WTC11 (cell line): ENCODE measurements at regions not wholly inside any gene's neighbourhood (a gene's known extent, or its start where the extent isn't known, plus 50 kb on each side); places are given as distances from the start of the nearest gene placed in this dataset.

Experiments
- ATAC-seq: fragments of 200-7000 bp; cut with Tn5 transposase; 2 replicates; pipeline ENCODE4 v1.10.0; 2021; ENCODE audit warnings: mild to moderate bottlenecking, moderate library complexity
- CTCF ChIA-PET: fragments of 300-600 bp; sonication (Branson Sonifier 250); formaldehyde crosslinking; loops from one replicate; lab custom pipeline; 2021; ENCODE audit warnings: antibody characterized with exemption; lab: Charles Lee
- POLR2A ChIA-PET: fragments of 350-600 bp; sonication (Branson Sonifier 250); formaldehyde crosslinking; loops from one replicate; lab custom pipeline; 2021; ENCODE audit warnings: antibody characterized with exemption; lab: Charles Lee
- DNase-seq: peaks from one replicate; pipeline ENCODE4 v3.0.0; 2021; ENCODE audit warnings: low spot score
- H3K27ac Mint-ChIP-seq: 2 replicates; pipeline ENCODE4 v1.8.0; 2021; ENCODE audit warnings: mixed read lengths
- H3K27me3 Mint-ChIP-seq: 2 replicates; pipeline ENCODE4 v1.8.0; 2021; ENCODE audit warnings: low read depth, mild to moderate bottlenecking, moderate library complexity, mixed read lengths
- H3K36me3 Mint-ChIP-seq: 2 replicates; pipeline ENCODE4 v1.8.0; 2021; ENCODE audit warnings: mixed read lengths
- H3K4me1 Mint-ChIP-seq: 2 replicates; pipeline ENCODE4 v1.8.0; 2022; ENCODE audit warnings: mixed read lengths
- H3K4me3 Mint-ChIP-seq: 2 replicates; pipeline ENCODE4 v1.8.0; 2021; ENCODE audit warnings: mild to moderate bottlenecking, moderate library complexity, mixed read lengths
- H3K9me3 Mint-ChIP-seq: 2 replicates; pipeline ENCODE4 v1.8.0; 2021; ENCODE audit warnings: mixed read lengths
- CBFB ChIP-seq: sonication (generic); formaldehyde crosslinking; IDR thresholded peaks from 2 replicates; pipeline ENCODE4 v1.8.1; 2022; ENCODE audit warnings: mild to moderate bottlenecking, low read depth, missing genetic modification reagents
- E2F1 ChIP-seq: sonication (generic); formaldehyde crosslinking; IDR thresholded peaks from 2 replicates; pipeline ENCODE4 v1.8.0; 2022; ENCODE audit warnings: mild to moderate bottlenecking, missing genetic modification reagents
- GRHL2 ChIP-seq: fragments of 250-450 bp; sonication (Bioruptor Pico); IDR thresholded peaks from 2 replicates; pipeline ENCODE4 v1.8.0; 2022; ENCODE audit warnings: mild to moderate bottlenecking, moderate library complexity; ENCODE audit not compliant: insufficient replicate concordance, severe bottlenecking
- GTF2I ChIP-seq: fragments of 250-450 bp; sonication (Bioruptor Pico); conservative IDR thresholded peaks from 2 replicates; pipeline ENCODE4 v1.4.0; 2021; ENCODE audit warnings: mild to moderate bottlenecking
- IRF2 ChIP-seq: sonication (generic); formaldehyde crosslinking; IDR thresholded peaks from 2 replicates; pipeline ENCODE4 v1.8.0; 2022; ENCODE audit warnings: low read depth, missing genetic modification reagents, borderline replicate concordance
- MXD4 ChIP-seq: fragments of 250-450 bp; sonication (Bioruptor Pico); IDR thresholded peaks from 2 replicates; pipeline ENCODE4 v1.8.0; 2021; ENCODE audit warnings: mild to moderate bottlenecking, moderate library complexity, borderline replicate concordance
- NFATC4 ChIP-seq: fragments of 250-450 bp; sonication (Bioruptor Pico); IDR thresholded peaks from 2 replicates; pipeline ENCODE4 v1.9.0; 2021; ENCODE audit warnings: mild to moderate bottlenecking
- RELA ChIP-seq: sonication (generic); formaldehyde crosslinking; IDR thresholded peaks from 2 replicates; pipeline ENCODE4 v1.8.1; 2022; ENCODE audit warnings: missing genetic modification reagents, mild to moderate bottlenecking, borderline replicate concordance
- RORB ChIP-seq: fragments of 250-450 bp; sonication (Bioruptor Pico); IDR thresholded peaks from 2 replicates; pipeline ENCODE4 v1.9.0; 2021; ENCODE audit warnings: mild to moderate bottlenecking
- SOX15 ChIP-seq: fragments of 250-450 bp; sonication (Bioruptor Pico); IDR thresholded peaks from 2 replicates; pipeline ENCODE4 v1.9.0; 2021; ENCODE audit warnings: mild to moderate bottlenecking
- SP1 ChIP-seq: sonication (generic); formaldehyde crosslinking; conservative IDR thresholded peaks from 2 replicates; pipeline ENCODE4 v1.8.1; 2022; ENCODE audit warnings: missing genetic modification reagents
- TEAD1 ChIP-seq: sonication (generic); formaldehyde crosslinking; IDR thresholded peaks from 2 replicates; pipeline ENCODE4 v1.8.0; 2022; ENCODE audit warnings: mild to moderate bottlenecking, missing genetic modification reagents
- TEAD4 ChIP-seq: sonication (generic); formaldehyde crosslinking; IDR thresholded peaks from 2 replicates; pipeline ENCODE4 v1.8.0; 2022; ENCODE audit warnings: mild to moderate bottlenecking, missing genetic modification reagents
- ZBTB21 ChIP-seq: sonication (generic); formaldehyde crosslinking; IDR thresholded peaks from 2 replicates; pipeline ENCODE4 v1.8.1; 2023; ENCODE audit warnings: mild to moderate bottlenecking, missing genetic modification reagents, borderline replicate concordance
- ZNF138 ChIP-seq: sonication (generic); formaldehyde crosslinking; conservative IDR thresholded peaks from 2 replicates; pipeline ENCODE4 v1.8.1; 2022; ENCODE audit warnings: mild to moderate bottlenecking, moderate library complexity, missing genetic modification reagents
- ZNF232 ChIP-seq: sonication (generic); formaldehyde crosslinking; IDR thresholded peaks from 2 replicates; pipeline ENCODE4 v1.8.0; 2022; ENCODE audit warnings: mild to moderate bottlenecking, missing genetic modification reagents
- ZNF317 ChIP-seq: sonication (generic); formaldehyde crosslinking; IDR thresholded peaks from 2 replicates; pipeline ENCODE4 v1.8.1; 2023; ENCODE audit warnings: low read depth, mild to moderate bottlenecking, moderate library complexity, missing genetic modification reagents, borderline replicate concordance
- ZNF396 ChIP-seq: fragments of 250-450 bp; sonication (Bioruptor Pico); IDR thresholded peaks from 2 replicates; pipeline ENCODE4 v1.8.0; 2021; ENCODE audit warnings: mild to moderate bottlenecking, moderate library complexity, borderline replicate concordance
- TF ChIP-seq, protein P1 (sequence below): sonication (generic); formaldehyde crosslinking; IDR thresholded peaks from 2 replicates; pipeline ENCODE4 v1.8.0; 2022; ENCODE audit warnings: mild to moderate bottlenecking, missing genetic modification reagents
- TF ChIP-seq, protein P2 (sequence below): sonication (generic); formaldehyde crosslinking; IDR thresholded peaks from 2 replicates; pipeline ENCODE4 v1.8.1; 2023; ENCODE audit warnings: mild to moderate bottlenecking, moderate library complexity, missing genetic modification reagents
- TF ChIP-seq, protein P3 (sequence below): fragments of 250-450 bp; sonication (Bioruptor Pico); IDR thresholded peaks from 2 replicates; pipeline ENCODE4 v1.9.0; 2021; ENCODE audit warnings: moderate library complexity, mild to moderate bottlenecking, inconsistent platforms, borderline replicate concordance
- TF ChIP-seq, protein P4 (sequence below): fragments of 250-450 bp; sonication (Bioruptor Pico); IDR thresholded peaks from 2 replicates; pipeline ENCODE4 v1.8.0; 2021; ENCODE audit warnings: mild to moderate bottlenecking
- TF ChIP-seq, protein P5 (sequence below): sonication (generic); formaldehyde crosslinking; IDR thresholded peaks from 2 replicates; pipeline ENCODE4 v1.8.1; 2022; ENCODE audit warnings: mild to moderate bottlenecking, missing genetic modification reagents, moderate library complexity, borderline replicate concordance

GRCh38 chr2:12061286-12062052, 315.0 kb downstream of the LPIN1 start:
- POLR2A ChIA-PET, result no interaction called here
- Mint-ChIP-seq H3K4me1 (peaks cover 23% of the 10 kb centered on the region), H3K4me3 (no peak overlapping the region), H3K9me3 (peaks cover 3% of the 10 kb centered on the region; the same call in 1 of the 2 replicates), H3K27ac (no peak overlapping the region), H3K36me3 (no peaks in the 10 kb centered on the region), H3K27me3 (no peaks in the 10 kb centered on the region)
- DNase-seq (no peak), ATAC-seq (no peak)
- CTCF ChIA-PET, result no interaction called here
- TF ChIP-seq SOX15 (CRISPR knock-in tag) (no peak), SP1 (CRISPR knock-in tag) (no peak), ZNF396 (CRISPR knock-in tag) (no peak), IRF2 (no peak), GTF2I (CRISPR knock-in tag) (no peak), TEAD4 (CRISPR knock-in tag) (no peak), GRHL2 (no peak), ZNF232 (no peak), CBFB (CRISPR knock-in tag) (no peak), RORB (CRISPR knock-in tag) (no peak), RELA (no peak), TEAD1 (CRISPR knock-in tag) (no peak)
- TF ChIP-seq, protein P1, sequence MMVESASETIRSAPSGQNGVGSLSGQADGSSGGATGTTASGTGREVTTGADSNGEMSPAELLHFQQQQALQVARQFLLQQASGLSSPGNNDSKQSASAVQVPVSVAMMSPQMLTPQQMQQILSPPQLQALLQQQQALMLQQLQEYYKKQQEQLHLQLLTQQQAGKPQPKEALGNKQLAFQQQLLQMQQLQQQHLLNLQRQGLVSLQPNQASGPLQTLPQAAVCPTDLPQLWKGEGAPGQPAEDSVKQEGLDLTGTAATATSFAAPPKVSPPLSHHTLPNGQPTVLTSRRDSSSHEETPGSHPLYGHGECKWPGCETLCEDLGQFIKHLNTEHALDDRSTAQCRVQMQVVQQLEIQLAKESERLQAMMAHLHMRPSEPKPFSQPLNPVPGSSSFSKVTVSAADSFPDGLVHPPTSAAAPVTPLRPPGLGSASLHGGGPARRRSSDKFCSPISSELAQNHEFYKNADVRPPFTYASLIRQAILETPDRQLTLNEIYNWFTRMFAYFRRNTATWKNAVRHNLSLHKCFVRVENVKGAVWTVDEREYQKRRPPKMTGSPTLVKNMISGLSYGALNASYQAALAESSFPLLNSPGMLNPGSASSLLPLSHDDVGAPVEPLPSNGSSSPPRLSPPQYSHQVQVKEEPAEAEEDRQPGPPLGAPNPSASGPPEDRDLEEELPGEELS, result no peak
- TF ChIP-seq, protein P2, sequence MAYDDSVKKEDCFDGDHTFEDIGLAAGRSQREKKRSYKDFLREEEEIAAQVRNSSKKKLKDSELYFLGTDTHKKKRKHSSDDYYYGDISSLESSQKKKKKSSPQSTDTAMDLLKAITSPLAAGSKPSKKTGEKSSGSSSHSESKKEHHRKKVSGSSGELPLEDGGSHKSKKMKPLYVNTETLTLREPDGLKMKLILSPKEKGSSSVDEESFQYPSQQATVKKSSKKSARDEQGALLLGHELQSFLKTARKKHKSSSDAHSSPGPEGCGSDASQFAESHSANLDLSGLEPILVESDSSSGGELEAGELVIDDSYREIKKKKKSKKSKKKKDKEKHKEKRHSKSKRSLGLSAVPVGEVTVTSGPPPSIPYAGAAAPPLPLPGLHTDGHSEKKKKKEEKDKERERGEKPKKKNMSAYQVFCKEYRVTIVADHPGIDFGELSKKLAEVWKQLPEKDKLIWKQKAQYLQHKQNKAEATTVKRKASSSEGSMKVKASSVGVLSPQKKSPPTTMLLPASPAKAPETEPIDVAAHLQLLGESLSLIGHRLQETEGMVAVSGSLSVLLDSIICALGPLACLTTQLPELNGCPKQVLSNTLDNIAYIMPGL (CRISPR knock-in tag), result no peak
- TF ChIP-seq, protein P3, sequence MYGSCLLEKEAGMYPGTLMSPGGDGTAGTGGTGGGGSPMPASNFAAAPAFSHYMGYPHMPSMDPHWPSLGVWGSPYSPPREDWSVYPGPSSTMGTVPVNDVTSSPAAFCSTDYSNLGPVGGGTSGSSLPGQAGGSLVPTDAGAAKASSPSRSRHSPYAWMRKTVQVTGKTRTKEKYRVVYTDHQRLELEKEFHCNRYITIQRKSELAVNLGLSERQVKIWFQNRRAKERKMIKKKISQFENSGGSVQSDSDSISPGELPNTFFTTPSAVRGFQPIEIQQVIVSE, result no peak
- TF ChIP-seq, protein P4, sequence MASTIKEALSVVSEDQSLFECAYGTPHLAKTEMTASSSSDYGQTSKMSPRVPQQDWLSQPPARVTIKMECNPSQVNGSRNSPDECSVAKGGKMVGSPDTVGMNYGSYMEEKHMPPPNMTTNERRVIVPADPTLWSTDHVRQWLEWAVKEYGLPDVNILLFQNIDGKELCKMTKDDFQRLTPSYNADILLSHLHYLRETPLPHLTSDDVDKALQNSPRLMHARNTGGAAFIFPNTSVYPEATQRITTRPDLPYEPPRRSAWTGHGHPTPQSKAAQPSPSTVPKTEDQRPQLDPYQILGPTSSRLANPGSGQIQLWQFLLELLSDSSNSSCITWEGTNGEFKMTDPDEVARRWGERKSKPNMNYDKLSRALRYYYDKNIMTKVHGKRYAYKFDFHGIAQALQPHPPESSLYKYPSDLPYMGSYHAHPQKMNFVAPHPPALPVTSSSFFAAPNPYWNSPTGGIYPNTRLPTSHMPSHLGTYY, result no peak

DNA sequence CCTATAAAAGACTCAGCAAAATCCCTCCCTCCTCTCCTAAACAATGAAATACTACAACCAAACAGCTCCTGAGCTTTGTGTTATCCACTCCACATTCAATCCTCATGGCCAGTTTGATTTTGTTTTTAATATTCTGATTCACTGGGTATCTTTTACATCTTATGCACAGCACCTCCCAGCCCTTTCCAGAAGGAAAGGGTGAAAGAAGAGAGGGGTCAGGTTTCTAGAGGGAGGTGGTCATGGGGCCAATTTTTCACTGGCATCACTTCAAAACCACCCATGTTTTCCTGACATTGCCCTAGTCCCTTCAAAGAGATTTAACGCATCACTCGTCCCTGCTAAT, 315.6 kb downstream of the LPIN1 start:
- H3K36me3 Mint-ChIP-seq, result no peaks in the 10 kb centered on the region
- POLR2A ChIA-PET, result no interaction called here
- CTCF ChIA-PET, result no interaction called here
- H3K4me1 Mint-ChIP-seq, result peaks cover 23% of the 10 kb centered on the region
- no peaks in the 10 kb centered on the region for H3K27me3 Mint-ChIP-seq
- H3K4me3 Mint-ChIP-seq, result no peak overlapping the region
- peaks cover 3% of the 10 kb centered on the region; the same call in 1 of the 2 replicates for H3K9me3 Mint-ChIP-seq
- ATAC-seq (no peak), DNase-seq (no peak)
- no peak overlapping the region for H3K27ac Mint-ChIP-seq
- TF ChIP-seq IRF2 (no peak), E2F1 (CRISPR knock-in tag) (no peak), NFATC4 (no peak), ZNF138 (CRISPR knock-in tag) (no peak), ZNF317 (no peak), MXD4 (CRISPR knock-in tag) (no peak), CBFB (CRISPR knock-in tag) (no peak), RORB (CRISPR knock-in tag) (no peak), ZBTB21 (CRISPR knock-in tag) (no peak)
- TF ChIP-seq, protein P1, result no peak
- TF ChIP-seq, protein P5, sequence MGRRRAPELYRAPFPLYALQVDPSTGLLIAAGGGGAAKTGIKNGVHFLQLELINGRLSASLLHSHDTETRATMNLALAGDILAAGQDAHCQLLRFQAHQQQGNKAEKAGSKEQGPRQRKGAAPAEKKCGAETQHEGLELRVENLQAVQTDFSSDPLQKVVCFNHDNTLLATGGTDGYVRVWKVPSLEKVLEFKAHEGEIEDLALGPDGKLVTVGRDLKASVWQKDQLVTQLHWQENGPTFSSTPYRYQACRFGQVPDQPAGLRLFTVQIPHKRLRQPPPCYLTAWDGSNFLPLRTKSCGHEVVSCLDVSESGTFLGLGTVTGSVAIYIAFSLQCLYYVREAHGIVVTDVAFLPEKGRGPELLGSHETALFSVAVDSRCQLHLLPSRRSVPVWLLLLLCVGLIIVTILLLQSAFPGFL (CRISPR knock-in tag), result no peak
